ENCODE measurements at regions not wholly inside any gene's neighbourhood (a gene's known extent, or its start where the extent isn't known, plus 50 kb on each side); places are given as distances from the start of the nearest gene placed in this dataset.
A peak's percentile ranks its signal among the peaks of the same experiment; 100 is the strongest.

DNA sequence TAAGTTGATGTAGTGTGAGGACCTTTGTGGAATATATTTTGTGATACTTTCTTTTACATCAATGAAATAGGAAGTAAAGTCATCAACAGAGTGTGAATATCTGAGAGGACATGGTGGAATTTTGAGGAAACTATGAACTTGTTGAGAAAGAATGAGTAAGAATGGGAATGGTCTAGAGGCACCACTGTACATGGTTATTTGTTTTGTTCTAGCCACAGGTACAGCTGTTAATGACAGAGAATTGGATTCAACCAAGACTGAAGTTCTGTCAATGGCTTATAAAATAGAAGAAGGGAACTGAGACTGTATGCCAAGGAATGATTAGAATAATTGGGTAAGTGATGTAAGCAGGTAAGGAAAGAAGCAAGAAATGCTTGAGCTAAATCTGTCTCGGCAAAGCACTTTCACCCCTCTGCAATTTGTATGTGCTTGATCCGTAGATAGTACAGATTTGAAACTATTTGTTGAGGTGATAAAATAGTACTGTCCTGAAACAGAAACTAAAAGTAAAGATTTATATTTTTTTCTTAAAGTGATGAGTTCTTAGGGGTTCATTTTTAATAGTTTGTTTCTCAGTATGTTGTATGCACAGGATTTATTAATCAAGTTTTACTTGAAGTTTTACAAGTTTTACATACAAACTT is 468.8 kb upstream of the SMC2 start:
- no peak for DNase-seq (ENCODE audit: low spot score)

DNA sequence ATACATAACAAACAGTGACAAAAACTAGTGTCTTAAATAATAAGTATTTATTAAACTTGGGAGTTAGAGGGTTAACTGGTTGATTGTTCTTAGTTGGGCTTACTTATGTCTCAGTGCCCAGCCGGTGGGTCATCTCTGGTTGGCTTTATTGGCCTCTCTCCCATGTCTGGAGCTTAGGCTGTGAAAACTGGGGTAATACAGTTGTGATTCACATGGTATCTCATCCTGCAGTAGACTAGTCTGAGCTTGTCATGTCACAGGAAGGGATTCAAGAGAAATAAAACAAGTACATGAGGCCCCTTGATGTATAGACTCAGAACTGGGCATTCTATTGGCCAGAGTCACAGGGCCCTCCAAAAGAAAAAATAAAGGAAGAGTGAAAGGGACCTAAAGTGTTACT is 466.4 kb upstream of the SMC2 start:
- no peak for DNase-seq (ENCODE audit: low spot score)

DNA sequence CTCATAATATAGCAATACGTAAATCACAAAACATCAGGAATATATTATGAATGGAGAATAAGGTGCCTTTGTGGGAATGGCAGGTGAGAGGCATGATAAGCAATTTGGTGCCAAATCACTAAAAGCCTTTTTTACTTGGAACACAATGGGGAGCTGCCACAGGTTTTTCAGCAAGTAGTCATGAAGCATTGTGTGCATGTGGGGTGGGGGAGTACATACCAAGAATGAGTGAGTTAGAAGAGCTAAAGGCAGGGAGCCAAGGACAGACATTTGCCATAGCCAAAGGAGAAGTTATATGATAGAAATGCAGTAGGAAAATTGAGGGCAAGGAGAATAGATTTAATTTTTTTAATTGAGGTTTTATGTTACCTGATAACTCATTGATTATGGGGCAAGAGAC is 445.0 kb upstream of the SMC2 start:
- DNase-seq (ENCODE audit: low spot score): no peak

DNA sequence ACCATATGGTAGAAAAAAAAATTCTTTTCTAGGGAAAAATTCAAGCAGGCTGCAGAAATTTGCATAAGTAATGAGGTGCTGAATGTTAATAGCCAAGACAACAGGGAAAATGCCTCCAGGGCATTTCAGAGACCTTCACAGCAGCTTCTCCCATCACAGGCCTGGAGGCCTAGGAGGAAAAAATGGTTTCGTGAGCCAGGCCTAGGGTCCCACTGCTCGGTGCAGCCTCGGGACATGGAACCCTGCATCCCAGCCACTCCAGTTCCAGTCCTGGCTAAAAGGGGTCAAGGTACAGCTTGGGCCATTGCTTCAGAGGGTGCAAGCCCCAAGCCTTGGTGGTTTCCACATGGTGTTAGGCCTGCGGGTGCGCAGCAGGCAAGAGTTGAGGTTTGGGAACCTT is 436.0 kb upstream of the SMC2 start:
- no peak for DNase-seq (ENCODE audit: low spot score)

DNA sequence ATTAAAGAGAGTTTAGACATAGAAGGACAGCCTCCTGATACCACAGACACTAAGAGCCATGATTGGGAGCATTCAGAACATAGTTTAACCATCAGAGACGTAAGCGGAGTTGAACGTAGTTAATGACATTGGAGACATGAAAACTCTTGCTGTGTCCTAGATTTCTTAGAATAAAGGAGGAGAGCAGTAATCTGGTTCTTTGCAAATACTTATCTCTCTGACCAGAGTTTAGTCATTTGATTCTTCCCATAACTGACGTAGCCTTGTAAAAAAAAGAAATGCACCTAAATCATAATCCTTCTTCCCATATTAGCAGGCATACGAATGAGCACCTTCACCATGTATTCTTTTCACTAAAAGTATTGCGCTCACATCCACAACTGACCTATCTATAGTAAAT is 433.3 kb upstream of the SMC2 start:
- no peak for DNase-seq (ENCODE audit: low spot score)

DNA sequence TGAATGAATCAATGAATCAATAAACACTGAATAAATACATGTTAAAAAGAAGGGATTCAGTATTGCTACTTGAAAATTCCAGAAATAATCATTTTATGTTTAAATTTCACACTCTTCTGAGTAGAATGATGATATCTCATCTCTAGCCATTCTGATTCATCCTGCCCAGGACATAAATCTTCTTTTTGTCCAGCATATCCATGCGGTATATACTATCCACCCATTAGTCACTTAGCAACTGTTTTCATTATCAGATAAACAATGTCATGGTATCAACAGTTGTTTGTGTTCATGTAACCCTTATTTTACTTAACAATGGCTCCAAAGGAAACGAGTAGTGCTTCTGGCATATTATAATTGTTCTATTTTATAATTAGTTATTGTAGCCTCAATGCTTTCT is 432.4 kb upstream of the SMC2 start:
- DNase-seq (ENCODE audit: low spot score): no peak

DNA sequence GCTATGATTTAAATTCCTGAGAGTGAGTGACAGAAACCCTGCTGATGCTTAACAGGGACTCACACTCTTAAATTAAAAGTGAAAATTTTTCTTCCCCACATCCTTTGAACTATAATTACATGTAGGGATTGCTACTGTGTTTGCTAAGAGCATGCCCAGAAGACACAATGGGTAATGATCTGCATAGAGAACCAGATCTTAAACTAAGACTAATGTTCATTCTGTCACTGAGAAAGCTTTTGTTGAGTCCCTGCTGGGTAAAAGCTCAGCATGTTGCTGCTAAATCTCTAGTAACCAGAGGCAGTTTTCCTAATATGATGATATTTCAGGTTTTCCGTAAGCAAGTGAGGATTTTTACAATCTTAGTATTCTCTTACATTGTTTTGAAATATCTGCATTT is 424.8 kb upstream of the SMC2 start:
- DNase-seq (ENCODE audit: low spot score): no peak

DNA sequence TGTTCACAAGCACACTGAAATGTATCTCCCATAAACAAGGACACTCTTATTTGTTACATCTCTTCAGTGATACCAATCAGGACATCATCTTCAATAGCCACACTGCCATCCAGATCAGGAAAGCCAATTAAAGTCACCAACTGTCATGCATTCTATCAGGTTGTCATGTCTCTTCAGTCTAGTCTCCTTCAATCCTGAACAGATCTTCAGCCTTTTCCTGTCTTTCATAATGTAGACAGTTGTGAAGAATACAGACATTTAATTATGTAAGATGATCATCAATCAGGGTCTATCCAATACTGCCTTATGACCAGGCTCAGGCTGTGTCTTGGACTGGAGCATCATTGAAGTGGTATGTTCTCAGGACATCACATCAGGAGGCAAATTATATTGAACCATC is 419.8 kb upstream of the SMC2 start:
- DNase-seq (ENCODE audit: low spot score): no peak

DNA sequence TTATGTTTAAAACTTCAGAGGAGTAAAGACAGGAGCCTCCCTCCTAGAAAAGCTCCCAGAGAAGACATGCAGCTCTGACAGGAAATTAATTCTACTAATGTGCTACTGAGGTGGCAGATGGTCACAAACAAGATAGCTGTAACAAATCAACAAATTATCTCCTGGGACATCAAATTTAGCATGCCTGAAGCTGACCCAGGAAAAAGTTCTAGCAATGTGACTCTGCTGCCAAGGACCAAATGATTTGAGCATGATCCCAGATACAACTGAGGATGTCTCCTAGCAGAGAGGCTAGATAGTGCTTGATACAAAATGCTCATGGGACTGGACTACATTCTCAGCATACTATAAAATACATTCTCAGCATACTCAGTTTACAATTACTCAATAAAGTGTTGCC is 413.5 kb upstream of the SMC2 start:
- no peak for DNase-seq (ENCODE audit: low spot score)

DNA sequence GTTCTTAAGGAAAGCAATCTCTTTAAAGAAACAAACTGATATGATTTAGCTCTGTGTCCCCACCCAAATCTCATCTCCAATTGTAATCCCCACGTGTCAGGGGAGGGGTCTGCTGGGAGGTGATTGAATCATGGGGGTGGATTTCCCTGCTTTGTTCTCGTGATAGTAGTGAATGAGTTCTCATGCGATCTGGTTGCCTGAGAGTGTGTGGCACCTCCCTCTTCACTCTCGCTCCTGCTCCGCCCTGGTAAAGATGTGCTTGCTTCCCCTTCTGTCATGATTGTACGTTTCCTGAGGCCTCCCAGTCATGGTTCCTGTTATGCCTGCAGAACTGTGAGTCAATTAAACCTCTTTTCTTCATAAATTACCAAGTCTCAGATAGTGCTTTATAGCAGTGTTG is 412.7 kb upstream of the SMC2 start:
- DNase-seq (ENCODE audit: low spot score): no peak

DNA sequence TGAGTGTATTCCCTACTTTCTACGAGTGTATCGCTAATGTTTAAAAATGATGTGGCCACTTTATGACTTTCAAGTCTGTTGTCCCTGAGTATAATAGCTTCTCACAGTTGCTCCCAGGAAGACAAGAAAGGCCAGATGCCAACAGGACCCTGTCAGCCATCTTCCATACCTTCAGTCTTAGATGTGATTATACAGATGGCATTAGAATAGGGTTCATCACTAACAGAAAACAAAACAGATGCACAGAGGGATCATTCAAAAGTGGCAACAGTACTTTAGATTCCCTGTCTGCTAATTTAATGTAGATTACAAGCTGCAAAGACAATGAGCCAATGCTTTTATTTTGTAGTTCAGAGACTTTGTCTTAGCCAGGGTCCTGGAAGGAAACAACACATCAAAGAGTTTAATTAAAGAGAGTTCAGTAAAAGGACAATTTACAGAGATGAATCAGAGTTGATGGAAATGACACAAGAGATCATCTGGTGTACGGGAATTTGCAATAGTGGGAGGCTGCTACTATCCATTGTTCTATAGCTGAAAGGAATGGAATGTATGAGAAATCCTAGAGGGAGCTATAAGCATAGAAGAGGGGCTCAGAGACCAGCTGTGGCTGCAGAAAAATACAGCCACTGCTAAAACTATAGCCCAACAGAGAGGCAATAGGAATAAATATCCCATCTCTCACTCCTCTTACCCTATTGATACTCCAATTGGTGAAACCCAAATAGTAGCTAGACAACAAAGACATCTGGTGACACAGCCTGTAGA is 393.7 kb upstream of the SMC2 start:
- no peak for DNase-seq (ENCODE audit: low spot score)

DNA sequence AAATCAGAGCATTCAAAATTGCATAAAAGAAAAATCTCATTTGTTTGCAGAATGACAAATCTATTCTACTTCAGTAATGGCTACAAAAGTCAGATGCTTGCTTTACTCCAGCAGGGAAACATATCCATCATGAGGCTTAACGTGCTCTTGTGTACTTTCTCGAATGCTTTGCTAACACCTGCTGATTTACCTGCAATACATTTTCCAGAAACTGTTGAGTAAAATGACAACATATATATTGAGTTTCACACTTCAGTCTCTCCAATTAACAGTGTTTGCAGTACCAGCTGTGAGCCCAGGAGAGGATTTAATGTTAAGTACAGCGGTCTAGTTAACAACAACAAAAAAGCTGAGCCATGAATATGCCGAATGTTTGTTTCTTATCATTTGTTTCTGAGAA is 391.5 kb upstream of the SMC2 start:
- DNase-seq (ENCODE audit: low spot score): no peak

DNA sequence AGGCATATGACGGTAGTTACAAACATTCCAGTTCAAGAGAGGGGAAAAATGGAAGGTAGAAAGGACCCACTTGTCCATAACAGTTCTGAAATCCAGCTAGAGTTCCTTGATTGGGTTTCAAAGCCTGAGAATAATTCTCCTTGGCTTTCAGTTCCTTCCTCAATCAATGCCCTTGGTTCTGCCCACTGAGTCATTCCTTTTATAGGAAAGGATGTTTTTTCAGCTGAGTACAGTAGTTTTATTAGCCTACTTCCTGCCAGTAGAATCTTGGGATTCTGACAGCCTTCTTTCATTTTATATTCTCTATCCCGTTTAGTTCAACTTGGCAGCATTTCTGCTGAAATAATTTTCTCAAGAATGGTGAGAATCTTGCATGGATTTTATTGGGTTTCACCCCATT is 386.9 kb upstream of the SMC2 start:
- DNase-seq (ENCODE audit: low spot score): peak; percentile 24

DNA sequence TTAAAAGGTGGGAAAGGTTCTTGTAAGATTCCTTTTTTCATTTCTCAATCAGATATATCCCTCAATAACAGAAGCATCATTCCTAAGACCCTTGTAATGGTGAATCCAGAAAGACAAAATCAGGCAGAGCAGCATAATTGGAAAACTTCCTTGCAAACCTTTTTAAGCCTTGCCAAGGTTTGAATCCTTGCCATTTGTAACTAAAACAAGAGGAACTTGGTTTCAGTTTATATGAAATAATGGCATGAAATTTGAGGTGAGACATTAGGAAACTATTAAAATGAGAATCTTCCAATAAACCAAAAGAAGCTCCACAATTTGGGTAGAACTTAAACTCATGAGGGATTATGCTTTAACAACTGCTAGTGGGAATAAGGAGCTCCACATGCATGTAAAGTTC is 384.7 kb upstream of the SMC2 start:
- no peak for DNase-seq (ENCODE audit: low spot score)

DNA sequence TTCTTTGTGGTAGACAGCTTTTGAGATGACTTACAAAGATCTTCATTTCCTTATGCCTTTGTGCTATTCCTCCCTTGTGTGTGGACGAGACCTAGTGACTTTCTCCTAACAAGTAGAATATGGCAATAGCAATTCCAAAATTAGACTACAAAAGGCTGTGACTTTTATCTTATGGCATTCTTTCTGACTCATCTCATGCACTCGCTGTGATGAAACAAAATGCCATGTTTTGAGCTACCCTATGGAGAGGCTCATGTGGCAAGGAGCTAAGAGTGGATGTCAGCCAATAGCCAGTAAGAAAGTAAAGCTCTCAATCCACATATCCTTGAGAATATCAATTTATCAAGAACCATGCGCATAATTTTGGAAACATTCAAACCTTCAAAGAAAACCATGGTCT is 380.5 kb upstream of the SMC2 start:
- DNase-seq (ENCODE audit: low spot score): no peak

DNA sequence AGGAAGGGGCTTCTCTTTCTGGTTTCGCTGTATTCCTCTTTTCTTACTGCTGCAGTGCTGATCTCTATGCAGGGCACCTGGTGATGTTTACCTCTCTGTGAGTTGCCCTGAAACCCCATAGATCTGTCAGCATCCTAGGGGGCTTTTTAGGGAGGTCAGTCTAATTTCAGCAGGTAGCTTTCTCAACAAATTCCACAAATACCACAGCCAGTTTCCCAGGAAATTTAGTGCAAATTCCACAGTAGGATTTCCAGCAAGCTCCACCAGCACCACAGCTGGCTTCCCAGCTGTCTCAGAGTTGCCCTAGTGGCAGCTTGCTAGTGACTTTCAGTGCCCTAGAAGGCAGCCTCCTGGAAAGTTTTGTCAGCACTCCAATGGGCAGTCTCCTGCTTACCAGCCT is 379.1 kb upstream of the SMC2 start:
- DNase-seq (ENCODE audit: low spot score): no peak

DNA sequence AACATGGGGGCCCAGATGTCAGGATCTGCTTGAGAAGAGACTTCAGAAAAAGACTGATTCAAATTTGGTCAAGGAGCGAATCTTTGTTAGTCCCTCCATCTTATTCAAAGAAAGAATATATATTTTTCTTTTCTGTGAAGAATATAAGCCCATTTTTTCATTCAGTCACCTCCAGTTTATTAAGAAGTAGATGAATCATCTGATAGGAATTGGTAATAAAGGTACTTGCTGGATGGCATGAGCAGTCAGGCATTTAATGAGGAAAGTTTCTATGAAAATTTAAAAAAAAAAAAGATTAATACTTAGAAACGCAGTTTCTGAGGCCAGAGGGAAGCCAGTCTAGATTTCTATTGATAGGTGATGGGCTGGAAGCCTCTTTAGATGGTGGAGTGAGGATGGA is 373.1 kb upstream of the SMC2 start:
- DNase-seq (ENCODE audit: low spot score): peak; percentile 51

DNA sequence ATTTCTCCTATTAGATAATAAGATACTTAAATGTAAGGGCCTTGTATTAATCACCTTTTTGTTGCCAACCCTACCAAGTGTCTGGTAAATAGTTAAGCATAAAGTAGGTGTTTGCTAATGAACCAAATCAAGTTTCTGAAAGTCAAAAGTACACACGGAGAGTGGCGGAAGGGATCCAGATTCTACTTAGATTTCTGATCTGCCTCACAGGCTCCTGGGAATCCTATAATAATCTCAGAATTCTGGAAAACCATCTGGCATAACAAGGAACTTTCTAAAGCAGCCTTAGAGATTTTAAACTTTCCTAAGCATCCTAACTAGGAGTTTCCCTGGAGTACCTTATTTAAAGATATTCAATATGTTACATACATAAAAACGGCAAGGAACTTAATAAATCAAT is 363.2 kb upstream of the SMC2 start:
- DNase-seq (ENCODE audit: low spot score): no peak

DNA sequence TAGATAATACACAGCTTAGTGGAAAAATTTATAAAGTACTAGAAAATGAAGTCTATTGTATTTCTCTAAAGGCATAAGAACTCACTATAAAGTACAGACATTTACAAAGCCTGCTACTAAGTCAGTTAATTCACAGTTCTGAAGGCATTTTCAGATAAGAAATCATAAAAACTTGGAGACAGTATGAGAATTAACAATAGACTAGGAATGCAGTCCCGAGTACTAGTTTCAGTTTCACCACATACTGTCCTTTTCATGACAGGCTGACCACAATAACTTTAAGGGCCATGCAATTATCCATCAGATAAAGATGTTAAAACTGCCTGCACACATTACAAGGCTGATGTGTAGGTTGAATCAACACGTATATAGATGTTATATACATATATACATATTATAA is 362.6 kb upstream of the SMC2 start:
- DNase-seq (ENCODE audit: low spot score): peak; percentile 47

DNA sequence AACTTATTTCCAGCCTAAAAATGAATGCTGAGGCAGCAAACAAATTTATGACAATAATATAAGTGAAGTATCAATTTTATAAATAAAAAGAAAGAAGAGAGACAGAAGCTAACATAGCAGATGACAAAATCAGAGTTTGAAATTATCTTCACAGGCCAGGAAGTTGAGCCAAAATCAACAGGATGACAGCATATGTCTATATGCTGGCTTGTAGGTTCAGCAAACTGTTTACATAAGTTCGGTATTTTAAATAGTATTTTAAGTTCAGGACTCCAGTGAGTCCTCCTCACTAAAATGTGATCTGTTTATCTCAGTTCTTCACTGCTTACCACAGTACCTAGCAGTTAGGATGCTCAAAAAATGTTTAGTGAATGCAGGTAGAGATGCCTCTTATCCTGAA is 359.6 kb upstream of the SMC2 start:
- DNase-seq (ENCODE audit: low spot score): no peak

DNA sequence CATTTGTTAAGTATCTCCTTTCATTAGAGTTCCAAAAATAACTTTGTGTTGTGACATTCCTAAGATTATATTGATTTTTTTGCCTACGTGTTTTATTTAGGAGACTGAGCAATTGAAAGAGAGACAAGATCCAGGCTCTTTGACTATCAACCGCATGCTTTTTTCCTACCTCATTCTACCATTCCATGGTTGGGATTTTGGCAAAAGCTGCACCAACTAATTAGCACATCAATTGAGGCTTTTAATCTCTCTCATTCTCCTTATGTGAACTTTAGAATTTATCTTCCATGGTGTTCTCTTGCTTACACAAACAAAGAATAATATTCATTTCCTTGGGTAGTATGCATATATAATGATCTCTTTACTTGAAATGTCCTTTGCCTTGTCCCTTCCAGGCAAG is 338.7 kb upstream of the SMC2 start:
- no peak for DNase-seq (ENCODE audit: low spot score)

DNA sequence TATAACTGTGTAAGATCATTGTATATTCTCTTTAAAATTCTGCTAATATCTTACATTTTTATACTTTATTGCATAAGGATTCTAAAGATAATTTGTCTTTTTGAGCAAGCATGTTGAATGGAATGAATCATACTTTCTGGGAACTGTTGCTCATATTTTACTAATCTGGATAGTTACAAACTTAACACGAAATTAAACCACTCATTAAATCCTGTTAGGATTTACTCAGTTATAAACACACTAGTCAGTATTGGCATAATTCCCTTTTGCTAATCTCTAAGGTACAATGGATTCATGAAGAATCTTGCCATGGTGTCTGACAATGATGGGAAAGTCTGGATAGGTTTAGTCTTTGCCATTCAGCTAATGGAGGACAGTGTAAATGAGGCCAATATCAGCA is 338.1 kb upstream of the SMC2 start:
- DNase-seq (ENCODE audit: low spot score): no peak

DNA sequence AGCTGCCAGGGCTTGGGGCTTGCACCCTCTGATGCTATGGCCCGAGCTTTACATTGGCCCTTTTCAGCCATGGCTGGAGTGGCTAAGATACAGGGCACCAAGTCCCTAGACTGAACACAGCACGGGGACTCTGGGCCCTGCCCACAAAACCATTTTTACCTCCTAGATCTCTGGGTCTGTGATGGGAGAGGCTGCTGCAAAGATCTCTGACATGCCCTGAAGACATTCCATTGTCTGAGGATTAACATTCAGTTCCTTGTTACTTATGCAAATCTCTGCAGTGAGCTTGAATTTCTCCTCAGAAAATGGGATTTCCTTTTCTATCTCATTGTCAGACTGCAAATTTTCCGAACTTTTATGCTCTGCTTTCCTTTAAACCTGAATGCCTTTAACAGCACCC is 337.0 kb upstream of the SMC2 start:
- DNase-seq (ENCODE audit: low spot score): no peak

DNA sequence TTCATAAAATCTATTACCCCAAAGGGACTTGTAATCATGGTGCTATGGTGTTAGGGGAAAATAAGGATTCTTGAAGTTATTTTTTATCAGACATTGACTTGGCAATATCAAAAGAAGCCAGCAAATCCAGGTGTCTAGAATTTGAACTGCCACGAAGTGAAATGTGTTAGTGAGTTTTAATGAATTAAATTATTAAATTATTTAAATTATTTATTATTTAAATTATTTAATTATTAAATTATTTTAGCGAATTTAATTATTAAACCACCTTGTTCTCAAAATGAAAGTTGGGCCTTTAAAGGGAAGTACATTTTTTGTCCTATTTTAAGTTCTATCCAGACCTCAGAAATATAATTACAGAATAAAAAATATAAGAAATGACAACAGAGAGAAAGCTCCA is 332.6 kb upstream of the SMC2 start:
- no peak for DNase-seq (ENCODE audit: low spot score)

Data from kidney tubule cell (primary cell).